GM18951 (cell line): ENCODE measurements at regions not wholly inside any gene's neighbourhood (a gene's known extent, or its start where the extent isn't known, plus 50 kb on each side); places are given as distances from the start of the nearest gene placed in this dataset.
"Not testable (repeated sequence)": the region's sequence is repeated elsewhere in the genome, so short reads cannot be mapped to it uniquely, and the experiment has no call there.

Source experiments
- POLR2A ChIP-seq: IDR thresholded peaks from 4 replicates; pipeline ENCODE4 v1.6.1; 2011; ENCODE audit warnings: mild to moderate bottlenecking; ENCODE audit not compliant: insufficient read length, insufficient read depth; ENCODE audit errors: extremely low read depth
- in situ Hi-C: fragments of 300-500 bp; cut with MboI; formaldehyde crosslinking; loops from one replicate; pipeline ENCODE4 v1.12.0; 2022; ENCODE audit warnings: low sequenced_read_pairs, mixed read lengths, inconsistent platforms; ENCODE audit not compliant: unreplicated experiment

DNA sequence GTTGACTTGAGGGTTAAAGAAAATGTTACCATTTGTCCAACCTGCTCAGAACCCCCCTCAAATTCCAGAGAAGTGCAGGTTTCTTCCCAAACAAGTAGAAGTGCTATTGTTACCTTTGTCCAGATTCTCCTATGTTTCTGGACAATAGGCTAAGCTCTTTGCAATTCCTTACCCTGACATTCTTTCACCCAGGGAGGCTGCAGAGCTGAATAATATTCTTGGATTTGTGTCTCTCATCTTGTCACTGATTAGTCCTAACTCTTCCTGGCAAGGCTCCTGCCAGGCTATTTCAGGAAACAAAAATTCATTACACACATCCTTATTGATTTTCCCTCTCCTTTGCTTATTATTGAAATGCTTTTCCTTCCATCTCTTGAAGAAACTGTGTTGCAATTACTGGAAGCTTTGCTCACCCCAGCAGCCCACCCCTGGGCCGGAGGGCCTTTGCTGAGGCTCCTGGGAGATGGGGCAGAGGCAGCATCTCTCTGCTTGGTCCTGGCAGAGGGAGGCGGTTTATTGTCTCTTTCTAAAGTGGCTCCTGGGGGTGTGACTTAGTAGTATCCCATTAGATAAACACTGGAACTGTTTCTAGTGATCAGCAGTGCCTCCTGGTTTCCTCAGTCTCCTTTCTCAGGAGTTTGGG is 207.5 kb upstream of the PELI2 start:
- in situ Hi-C loops = no loop called here
- no peak for TF ChIP-seq POLR2A

DNA sequence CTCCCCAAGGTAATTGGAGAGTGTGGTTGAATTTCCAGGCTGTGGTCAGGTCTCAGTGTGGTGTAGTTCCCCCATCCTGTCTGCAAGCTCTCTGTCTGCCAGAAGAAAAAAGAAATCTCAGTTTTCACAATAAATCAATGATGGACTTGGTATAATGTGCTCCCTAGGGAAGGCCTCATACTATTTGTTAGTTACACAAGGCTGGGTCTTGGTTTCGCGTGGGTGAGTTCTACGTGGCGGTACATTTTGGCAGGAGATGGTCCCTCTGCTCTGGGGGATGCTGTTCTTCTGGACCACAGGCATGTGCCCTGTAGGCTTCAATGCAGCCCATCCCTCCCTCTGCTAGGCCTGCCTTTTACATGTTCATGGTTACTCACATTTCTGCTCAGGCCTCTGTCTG is 206.4 kb upstream of the PELI2 start:
- in situ Hi-C loops = no loop called here
- no peak for TF ChIP-seq POLR2A

DNA sequence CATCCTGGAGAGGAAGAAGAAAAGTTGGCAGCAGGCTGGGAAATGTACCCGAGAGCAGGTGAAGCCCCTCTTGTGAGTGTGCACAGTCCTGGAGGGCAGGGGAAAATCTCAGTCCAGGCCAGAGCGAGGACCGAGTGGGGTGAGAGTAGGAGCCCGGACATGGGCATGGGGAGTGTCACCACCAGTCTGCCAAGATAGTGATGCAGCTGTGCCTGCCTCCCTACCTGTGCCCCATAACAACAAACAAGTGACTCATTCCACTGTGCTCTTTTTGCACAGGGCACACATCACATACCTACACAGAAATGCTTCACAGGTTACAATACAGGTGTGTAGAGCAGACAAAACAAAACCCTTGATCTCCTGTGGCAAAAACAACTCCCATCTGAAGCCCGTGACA is 205.9 kb upstream of the PELI2 start:
- in situ Hi-C loops = no loop called here
- no peak for TF ChIP-seq POLR2A

DNA sequence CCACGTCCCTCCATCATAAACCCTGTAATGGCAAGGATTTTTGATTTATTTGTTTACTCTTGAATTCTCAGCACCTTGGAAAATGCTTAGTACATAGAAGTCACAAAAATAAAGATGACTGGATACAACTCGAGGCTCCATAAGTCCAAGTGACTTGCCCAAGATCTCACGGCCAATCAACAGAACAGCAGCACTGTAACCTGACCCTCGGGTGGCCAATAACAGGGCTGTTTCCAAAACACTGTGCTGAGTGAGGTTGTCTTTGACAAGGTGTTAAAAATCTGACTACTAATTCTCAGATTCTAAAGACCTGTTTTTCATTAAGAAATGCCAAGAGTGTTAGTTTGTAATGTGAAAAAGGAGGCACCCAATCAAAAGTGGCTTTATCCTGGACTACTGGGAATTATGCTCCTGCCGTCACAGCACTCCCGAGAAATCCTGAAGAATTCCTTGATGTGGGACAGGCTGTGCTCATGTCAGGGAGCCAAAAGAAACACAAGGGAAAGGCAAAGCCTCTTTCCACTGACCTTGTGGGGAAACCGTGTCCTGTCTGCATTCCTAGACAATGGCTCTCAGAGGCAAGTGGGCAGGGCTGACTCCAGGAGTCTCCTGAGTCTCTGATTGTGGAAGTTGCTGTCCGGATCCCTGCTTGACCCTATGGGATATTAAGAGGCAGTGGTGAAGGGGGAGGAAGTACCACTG is 204.7 kb upstream of the PELI2 start:
- in situ Hi-C loops = no loop called here
- TF ChIP-seq POLR2A = no peak

DNA sequence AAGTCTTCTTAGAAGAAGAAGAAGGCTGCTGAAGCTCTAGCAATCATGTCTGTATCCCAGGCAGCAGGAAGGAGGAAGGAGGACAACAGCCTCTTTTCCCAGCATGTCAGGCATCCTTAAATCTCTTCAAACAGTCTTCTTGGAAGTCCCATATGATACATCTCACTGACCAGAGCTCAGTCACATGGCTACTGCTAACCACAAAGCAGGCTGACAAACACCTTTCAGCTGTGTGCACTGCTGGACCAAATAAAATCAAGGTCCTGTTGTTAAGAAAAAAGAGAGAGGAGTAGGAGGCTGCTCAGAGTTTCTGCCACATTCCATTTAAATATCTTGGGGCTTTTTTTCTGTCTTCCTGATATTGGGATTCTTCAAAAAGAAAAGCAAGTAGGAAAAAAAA is 203.4 kb upstream of the PELI2 start:
- in situ Hi-C loops = no loop called here
- no peak for TF ChIP-seq POLR2A

DNA sequence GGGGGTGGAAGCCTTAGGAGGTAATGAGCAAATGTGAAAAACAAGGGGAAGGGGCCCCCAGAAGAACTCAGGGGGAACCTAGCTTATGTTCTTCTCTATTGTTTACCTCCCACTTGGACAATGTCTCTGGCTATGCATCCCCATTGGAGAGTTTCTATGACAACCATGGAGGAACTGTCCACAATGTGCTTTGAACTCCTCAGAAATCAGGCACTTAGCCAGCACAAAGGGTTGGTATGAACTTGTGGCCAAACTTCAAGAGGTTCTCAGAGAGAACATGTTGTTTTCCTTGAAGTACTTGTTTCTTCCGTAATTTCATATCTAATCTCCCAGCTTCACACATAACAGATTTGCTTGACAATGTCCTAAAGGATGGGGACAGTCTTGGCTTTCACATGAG is 202.8 kb upstream of the PELI2 start:
- in situ Hi-C loops = no loop called here
- no peak for TF ChIP-seq POLR2A

DNA sequence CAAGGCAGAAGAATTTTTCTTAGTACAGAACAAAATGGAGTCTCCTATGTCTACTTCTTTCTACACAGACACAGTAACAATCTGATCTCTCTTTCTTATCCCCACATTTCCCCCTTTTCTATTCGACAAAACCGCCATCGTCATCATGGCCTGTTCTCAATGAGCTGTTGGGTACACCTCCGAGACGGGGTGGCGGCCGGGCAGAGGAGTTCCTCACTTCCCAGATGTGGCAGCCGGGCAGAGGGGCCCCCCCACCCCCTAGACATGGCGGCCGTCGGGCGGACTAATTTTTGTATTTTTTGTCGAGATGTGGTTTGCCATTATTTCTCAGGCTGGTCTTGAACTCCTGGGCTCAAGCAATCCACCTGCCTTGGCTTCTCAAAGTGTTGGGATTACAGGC is 198.4 kb upstream of the PELI2 start:
- in situ Hi-C loops = not testable (repeated sequence)

DNA sequence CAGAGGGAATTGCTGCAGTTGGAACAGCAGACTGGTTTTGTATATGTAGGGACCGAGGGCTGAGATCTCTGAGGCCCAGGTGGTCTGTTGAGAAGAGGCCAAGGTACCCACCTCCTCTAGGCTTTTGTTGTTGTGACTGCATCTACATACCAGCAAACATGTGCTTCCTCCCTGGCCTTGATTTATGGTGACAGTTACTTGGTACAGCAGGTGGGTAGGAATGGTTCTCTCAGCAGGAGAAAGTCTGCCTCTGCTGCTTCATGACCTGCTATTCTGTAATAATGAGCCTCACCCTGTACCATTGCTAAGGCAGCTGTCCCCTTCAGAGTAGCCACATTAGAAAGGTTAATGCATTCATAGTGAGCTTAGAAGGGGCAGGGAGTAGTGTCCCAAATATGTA is 196.7 kb upstream of the PELI2 start:
- in situ Hi-C loops = no loop called here
- TF ChIP-seq POLR2A = no peak

DNA sequence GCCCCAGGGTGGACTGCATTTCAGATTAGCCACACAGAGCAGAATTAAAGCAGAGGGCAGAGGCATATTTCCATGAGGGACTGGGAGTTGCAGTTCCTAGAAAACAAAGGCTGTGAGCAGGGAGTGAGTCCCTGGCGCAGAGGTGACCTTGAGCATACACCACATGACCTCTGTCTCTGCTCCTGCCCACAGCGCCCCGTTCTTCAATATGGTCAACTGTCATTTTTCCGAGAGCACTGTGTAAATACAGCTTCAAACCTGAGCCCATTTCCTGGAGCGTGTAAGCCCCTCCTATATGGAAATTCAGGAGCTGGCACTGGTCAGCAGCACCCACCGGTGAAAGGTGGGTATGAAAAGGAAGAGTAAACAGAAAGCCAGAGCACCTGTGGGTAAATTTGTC is 192.2 kb upstream of the PELI2 start:
- TF ChIP-seq POLR2A = no peak
- in situ Hi-C loops = no loop called here

DNA sequence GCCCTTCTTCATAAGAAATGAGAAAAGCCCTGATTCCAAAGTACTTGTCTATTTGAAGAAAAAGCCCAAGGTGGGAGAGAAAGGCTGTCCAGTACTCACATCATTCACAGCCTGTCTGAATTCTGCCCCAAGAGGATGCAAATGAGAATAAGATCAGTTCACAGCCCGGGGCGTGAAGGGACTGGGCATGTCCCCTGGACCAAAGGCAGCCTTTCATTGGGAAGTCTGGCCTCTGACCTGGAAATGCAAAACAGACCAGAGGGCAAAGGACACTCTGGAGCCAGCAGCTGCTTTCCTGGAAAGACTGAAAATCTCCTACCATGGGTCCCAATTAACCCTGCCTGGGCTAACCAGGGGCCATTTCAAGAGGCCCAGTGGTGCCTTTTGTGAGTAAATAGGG is 191.2 kb upstream of the PELI2 start:
- no peak for TF ChIP-seq POLR2A
- in situ Hi-C loops = no loop called here

DNA sequence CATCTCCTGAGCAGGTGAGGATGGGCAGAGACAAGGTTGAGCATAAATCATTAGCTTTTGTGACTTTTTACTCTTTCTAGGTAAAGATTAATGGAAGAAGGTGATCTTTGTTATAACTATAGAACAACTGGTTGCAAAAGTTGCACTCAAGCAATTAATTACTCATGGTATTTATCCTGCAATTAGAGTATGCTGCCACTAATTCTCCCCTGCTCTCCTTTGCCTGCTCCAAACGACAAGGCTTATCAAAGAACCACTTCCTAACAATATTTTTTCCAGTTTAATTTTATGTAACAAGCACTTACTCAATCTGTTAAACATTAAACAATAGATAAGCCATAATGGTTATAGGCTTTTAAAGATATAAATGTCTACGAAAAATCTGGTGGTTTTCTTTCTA is 189.9 kb upstream of the PELI2 start:
- in situ Hi-C loops = no loop called here
- TF ChIP-seq POLR2A = no peak

DNA sequence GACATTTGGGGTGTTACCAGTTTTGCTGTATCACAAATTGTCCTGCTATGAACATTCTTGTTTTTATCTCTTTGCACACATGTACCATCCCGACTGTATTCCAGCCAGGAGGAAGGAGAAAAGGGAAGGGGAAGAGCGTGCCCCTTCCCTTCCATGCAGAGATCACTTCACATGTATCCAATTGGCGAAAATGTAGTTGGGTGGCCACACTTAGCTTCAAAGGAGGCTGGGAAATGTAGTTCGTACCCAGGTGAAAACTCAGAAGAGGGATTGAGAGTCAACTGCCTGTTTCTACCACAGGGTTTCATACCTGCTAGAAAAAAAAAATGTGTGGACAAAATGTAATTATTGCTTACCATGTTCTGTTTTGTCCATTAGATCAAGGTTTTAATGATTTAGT is 189.1 kb upstream of the PELI2 start:
- TF ChIP-seq POLR2A = no peak

DNA sequence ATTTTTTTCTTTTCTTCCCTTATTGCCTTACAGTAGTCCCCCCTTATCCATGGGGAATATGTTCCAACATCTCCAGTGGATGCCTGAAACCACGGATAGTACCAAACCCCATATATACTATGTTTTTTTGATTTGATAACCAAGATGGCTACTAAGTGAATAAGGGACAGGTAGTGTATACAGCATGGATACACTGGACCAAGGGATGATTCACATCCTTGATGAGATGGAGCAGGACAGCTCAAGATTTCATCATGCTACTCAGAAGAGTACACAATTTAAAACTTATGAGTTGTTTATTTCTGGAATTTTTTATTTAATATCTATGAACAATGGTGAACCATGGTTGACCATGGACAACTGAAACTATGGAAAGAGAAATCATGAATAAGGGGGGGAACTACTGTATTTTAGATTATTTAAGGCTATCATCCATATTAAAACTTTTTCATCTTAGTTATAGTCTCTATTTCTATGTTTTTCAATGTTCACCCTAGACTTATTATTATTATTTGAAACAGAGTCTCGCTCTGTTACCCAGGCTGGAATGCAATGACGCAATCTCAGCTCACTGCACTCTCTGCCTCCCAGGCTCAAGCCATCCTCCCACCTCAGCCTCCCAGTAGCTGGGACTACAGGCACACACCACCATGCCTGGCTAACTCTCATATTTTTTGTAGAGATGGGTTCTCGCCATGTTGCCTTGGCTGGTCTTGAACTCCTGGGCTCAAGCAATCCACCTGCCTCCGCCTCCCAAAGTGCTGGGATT is 188.0 kb upstream of the PELI2 start:
- in situ Hi-C loops = no loop called here
- TF ChIP-seq POLR2A = no peak

More for the DNA sequence above, 189.1 kb upstream of the PELI2 start:
- in situ Hi-C loops = no loop called here

DNA sequence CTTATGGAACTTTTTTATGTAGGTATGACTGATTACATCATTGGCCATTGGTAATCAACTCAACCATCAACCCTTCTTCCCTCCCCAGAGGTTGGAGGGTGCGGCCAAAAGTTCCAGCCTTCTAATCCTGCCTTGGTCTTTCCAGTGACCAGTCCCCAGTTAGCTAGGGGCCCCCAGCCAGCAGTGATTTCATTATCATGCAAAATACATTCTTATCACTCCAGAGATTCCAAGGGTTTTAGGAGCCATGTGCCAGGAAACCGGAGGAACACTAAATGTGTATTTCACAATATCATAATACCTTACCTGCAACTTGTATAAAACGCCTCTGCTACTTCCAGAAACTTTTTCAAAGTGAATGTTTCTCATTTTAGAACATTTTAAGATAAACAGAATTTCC is 181.5 kb upstream of the PELI2 start:
- TF ChIP-seq POLR2A = no peak
- in situ Hi-C loops = no loop called here
